Astrocyte of the spinal cord (primary cell): ENCODE measurements at regions not wholly inside any gene's neighbourhood (a gene's known extent, or its start where the extent isn't known, plus 50 kb on each side); places are given as distances from the start of the nearest gene placed in this dataset.

Source experiments
- DNase-seq: peaks from one replicate; pipeline ENCODE4 v3.0.0; 2011; ENCODE audit warnings: low read depth, low spot score
- H3K4me3 ChIP-seq: 2 replicates; pipeline ENCODE4 v1.5.1; 2011; ENCODE audit warnings: low read depth, mild to moderate bottlenecking, low read length, moderate library complexity
- CTCF ChIP-seq: IDR thresholded peaks from 2 replicates; pipeline ENCODE4 v1.5.1; 2012; ENCODE audit warnings: low read depth, mild to moderate bottlenecking, low read length, inconsistent platforms
- in situ Hi-C: cut with HindIII; loops from 2 replicates; pipeline ENCODE4 v1.10.0; 2017; ENCODE audit warnings: low sequenced_read_pairs

GRCh38 chr4:56757821-56758411 is 63.6 kb downstream of the SPINK2 start:
- no peak for TF ChIP-seq CTCF
- in situ Hi-C loops = no loop called here
- H3K4me3 ChIP-seq = no peak overlapping the region
- DNase-seq = peak; percentile 93

GRCh38 chr4:56757261-56757746 is 64.2 kb downstream of the SPINK2 start:
- no peak overlapping the region for H3K4me3 ChIP-seq
- TF ChIP-seq CTCF = no peak
- peak; percentile 57 for DNase-seq
- in situ Hi-C loops = no loop called here

- peak; percentile 20 for DNase-seq
- H3K4me3 ChIP-seq = no peak overlapping the region
- in situ Hi-C loops = no loop called here
- TF ChIP-seq CTCF = no peak
Observed at GRCh38 chr4:56755901-56756300, 65.6 kb downstream of the SPINK2 start.

GRCh38 chr4:56752985-56753384 is 68.5 kb downstream of the SPINK2 start:
- no peak for DNase-seq
- in situ Hi-C loops = no loop called here
- no peak for TF ChIP-seq CTCF
- H3K4me3 ChIP-seq = no peak overlapping the region

GRCh38 chr4:56750231-56750630 is 69.1 kb upstream of the HOPX start:
- in situ Hi-C loops = no loop called here
- DNase-seq = no peak
- H3K4me3 ChIP-seq = no peak overlapping the region
- no peak for TF ChIP-seq CTCF

GRCh38 chr4:56748271-56748670 is 67.2 kb upstream of the HOPX start:
- in situ Hi-C loops = no loop called here
- TF ChIP-seq CTCF = no peak
- H3K4me3 ChIP-seq = no peak overlapping the region
- no peak for DNase-seq

- DNase-seq = no peak
- in situ Hi-C loops = no loop called here
- no peak for TF ChIP-seq CTCF
- H3K4me3 ChIP-seq = no peak overlapping the region
Observed at GRCh38 chr4:56746639-56747038, 65.5 kb upstream of the HOPX start.
